Adrenal gland (tissue), 5 donors: ENCODE measurements at regions not wholly inside any gene's neighbourhood (a gene's known extent, or its start where the extent isn't known, plus 50 kb on each side); places are given as distances from the start of the nearest gene placed in this dataset.

Experiments
- POLR2A ChIP-seq, 2 donors: fragments of 450-650 bp; IDR thresholded peaks; one replicate each; pipeline ENCODE4 v1.6.1; 2017; ENCODE audit warnings: antibody characterized with exemption in 2 of 2, mild to moderate bottlenecking in 2 of 2, moderate library complexity in 1 of 2
- TF ChIP-seq, protein P1 (sequence below), 6 experiments: fragments of 450-650 bp in 4 of 6; fragments of 200-600 bp in 2 of 6; sonication (generic) in 1 of 6; IDR thresholded peaks; 1 replicate in 5 of 6; 2 replicates in 1 of 6; pipeline versions ENCODE4 v1.5.1 to v1.8.0; 2016 to 2021; ENCODE audit warnings: antibody characterized with exemption in 6 of 6, mild to moderate bottlenecking in 2 of 6, moderate library complexity in 1 of 6
- donor health status: DM: no; HTN: no; CAD: no.

DNA sequence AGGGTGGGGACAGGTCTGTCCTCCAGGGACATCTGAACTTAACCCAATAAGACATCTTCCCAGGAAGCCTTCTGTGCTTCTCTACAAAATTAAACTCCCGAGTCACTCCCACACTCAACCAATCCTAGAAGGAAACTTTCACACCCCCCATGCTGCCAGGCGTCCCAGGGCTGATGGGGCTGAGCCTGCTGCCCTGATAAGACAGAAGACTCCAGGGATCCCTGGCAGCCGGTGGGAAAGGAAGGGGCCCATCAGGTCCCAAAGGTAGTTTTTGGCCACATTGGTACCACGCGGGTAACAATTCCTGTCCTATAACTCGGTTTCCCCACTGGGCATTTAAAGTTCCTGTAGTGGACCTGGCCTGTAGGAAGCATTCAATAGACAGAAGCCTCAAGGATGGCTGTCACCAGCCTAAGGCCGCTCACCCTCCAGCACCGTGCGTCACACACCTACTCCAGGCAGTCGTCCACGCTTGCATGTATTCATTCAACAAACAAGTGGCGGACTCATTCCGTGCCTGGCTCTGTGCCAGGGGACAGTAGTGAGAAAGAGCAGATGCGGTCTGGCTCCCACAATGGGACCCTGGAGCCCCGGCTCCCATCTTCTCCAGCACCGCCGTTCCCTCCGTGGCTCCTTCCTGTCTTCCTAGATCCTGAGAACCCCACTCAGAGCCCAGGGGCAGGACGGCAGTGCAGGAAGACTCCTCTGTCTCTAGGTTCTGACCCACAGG lies 465.2 kb downstream of the NPHP4 start:
- TF ChIP-seq, protein P1, sequence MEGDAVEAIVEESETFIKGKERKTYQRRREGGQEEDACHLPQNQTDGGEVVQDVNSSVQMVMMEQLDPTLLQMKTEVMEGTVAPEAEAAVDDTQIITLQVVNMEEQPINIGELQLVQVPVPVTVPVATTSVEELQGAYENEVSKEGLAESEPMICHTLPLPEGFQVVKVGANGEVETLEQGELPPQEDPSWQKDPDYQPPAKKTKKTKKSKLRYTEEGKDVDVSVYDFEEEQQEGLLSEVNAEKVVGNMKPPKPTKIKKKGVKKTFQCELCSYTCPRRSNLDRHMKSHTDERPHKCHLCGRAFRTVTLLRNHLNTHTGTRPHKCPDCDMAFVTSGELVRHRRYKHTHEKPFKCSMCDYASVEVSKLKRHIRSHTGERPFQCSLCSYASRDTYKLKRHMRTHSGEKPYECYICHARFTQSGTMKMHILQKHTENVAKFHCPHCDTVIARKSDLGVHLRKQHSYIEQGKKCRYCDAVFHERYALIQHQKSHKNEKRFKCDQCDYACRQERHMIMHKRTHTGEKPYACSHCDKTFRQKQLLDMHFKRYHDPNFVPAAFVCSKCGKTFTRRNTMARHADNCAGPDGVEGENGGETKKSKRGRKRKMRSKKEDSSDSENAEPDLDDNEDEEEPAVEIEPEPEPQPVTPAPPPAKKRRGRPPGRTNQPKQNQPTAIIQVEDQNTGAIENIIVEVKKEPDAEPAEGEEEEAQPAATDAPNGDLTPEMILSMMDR (IDR thresholded peaks at IDR 0.05), result no peak
- no peak for TF ChIP-seq POLR2A (IDR thresholded peaks at IDR 0.05)
